Heart left ventricle (tissue), 16 donors: ENCODE measurements at regions not wholly inside any gene's neighbourhood (a gene's known extent, or its start where the extent isn't known, plus 50 kb on each side); places are given as distances from the start of the nearest gene placed in this dataset.

Experiments
- ATAC-seq, 4 donors: fragments of 200-7000 bp; cut with Tn5 transposase; one replicate each; pipeline ENCODE4 v1.9.1; 2020 to 2022; ENCODE audit warnings: moderate library complexity in 4 of 4, mild to moderate bottlenecking in 3 of 4, moderate number of reproducible peaks in 1 of 4
- DNase-seq, 5 donors: peaks; one replicate each; pipeline ENCODE4 v3.0.0-alpha.2; 2020
- H3K27ac ChIP-seq, 12 donors: fragments of 200-600 bp; sonication (generic) in 4 of 12; one replicate each; pipeline versions ENCODE4 v1.5.0 to v1.8.0; 2016 to 2022; ENCODE audit warnings: mild to moderate bottlenecking in 2 of 12
- H3K27me3 ChIP-seq, 9 donors: fragments of 200-600 bp; sonication (generic) in 2 of 9; one replicate each; pipeline versions ENCODE4 v1.5.1 to v1.8.0; 2016 to 2022; ENCODE audit warnings: mild to moderate bottlenecking in 3 of 9
- H3K36me3 ChIP-seq, 9 donors: fragments of 200-600 bp; sonication (generic) in 2 of 9; one replicate each; pipeline versions ENCODE4 v1.5.0 to v1.8.0; 2018 to 2022; ENCODE audit warnings: mild to moderate bottlenecking in 2 of 9
- H3K4me1 ChIP-seq, 12 donors: fragments of 200-600 bp; sonication (generic) in 4 of 12; one replicate each; pipeline versions ENCODE4 v1.5.0 to v1.8.0; 2016 to 2022; ENCODE audit warnings: mild to moderate bottlenecking in 3 of 12
- H3K4me3 ChIP-seq, 12 donors: fragments of 200-600 bp; sonication (generic) in 4 of 12; one replicate each; pipeline versions ENCODE4 v1.5.0 to v1.8.0; 2017 to 2022; ENCODE audit warnings: mild to moderate bottlenecking in 9 of 12, moderate library complexity in 4 of 12
- H3K9me3 ChIP-seq, 12 donors: fragments of 200-600 bp; sonication (generic) in 4 of 12; one replicate each; pipeline versions ENCODE4 v1.5.0 to v1.8.0; 2016 to 2022; ENCODE audit warnings: mild to moderate bottlenecking in 1 of 12
- POLR2A ChIP-seq, 2 donors: fragments of 450-650 bp; IDR thresholded peaks; one replicate each; pipeline ENCODE4 v1.6.1; 2017; ENCODE audit warnings: antibody characterized with exemption in 2 of 2, mild to moderate bottlenecking in 2 of 2, moderate library complexity in 2 of 2
- whole genome bisulfite sequencing, 4 donors: extraction: QIAGEN DNeasy Blood & Tissue Kit in 2 of 4; methylation state at CpG; one replicate each; pipeline versions ENCODE4 v1.1.5 to v1.1.7; 2013 to 2018; 5-methylcytosine and 5-hydroxymethylcytosine counted together
- intact Hi-C, 10 donors: fragments of 100-400 bp; cut with DNase I; formaldehyde crosslinking; loops; one replicate each; pipeline versions ENCODE4 v1.11.1 to v1.14.2; 2022
- TF ChIP-seq, protein P1 (sequence below), 12 donors: fragments of 200-600 bp; sonication (generic) in 4 of 12; IDR thresholded peaks; one replicate each; pipeline versions ENCODE4 v1.5.0 to v1.8.0; 2018 to 2022; ENCODE audit warnings: antibody characterized with exemption in 12 of 12, mild to moderate bottlenecking in 5 of 12
- donor health status: ischemic (EF 13 %, LVEDD 7.1; RV severe dilation, severe dysfunction).
- donor health status: healthy with polysubstance abuse.
- donor health status: DM: no; HTN: yes; CAD: no.
- donor health status: DM: no; HTN: no; CAD: no.
- donor health status: ischemic (EF 25% LVEDD 6.9; RV normal size, moderate dysfunction).
- donor health status: ischemic (EF 25% LVEDD 5.7; RV mildly dilated, moderate dysfunction).
- donor health status: healthy.
- donor health status: DM: yes; HTN: yes; CAD: no.
- donor health status: ischemic (EF 35%, LVEDD 5.7; RV mildly dilated, moderate dysfunction).
- donor health status: nonischemic (EF 11% LVEDD 7.7; RV severe dilation, severe dysfunction).
- donor health status: DM: yes; HTN: yes; CAD: no.
- donor health status: PGD.
- donor health status: ischemic (EF 29% LVEDD 5.4; RV normal size, mild dysfunction).
- donor health status: nonischemic (EF 23%, LVEDD 6.1; RV moderate dilation, normal function).

DNA sequence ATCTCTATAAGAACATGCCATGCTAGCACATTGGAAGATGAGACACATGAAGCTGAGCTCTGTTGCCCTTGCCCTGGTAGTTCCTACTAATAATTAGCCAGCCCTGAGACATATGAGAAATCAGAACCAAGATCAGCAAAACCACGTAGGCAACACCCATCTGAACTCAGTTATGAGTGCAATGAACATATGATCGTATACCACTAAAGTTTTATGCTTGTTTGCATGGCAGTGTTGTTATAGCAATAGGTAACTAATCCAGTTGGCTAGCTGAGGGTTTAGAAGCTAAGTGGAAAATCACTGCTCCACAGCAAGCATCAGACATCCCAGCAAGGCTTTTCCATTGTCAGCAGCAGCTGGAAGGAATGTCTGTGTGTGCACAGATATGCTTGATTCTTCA is 180.7 kb downstream of the BTBD3 start:
- ATAC-seq, result no peak
- intact Hi-C loops, result loop anchor here in 1 of 10 donors (10.0 kb wide), 2 partner anchors 64 to 144 kb away; no protein-coding TSS in a partner anchor
- WGBS, 4 donors, result 92 to 100% (median 94%) methylated on average over 2 of the region's 2 CpGs
- Histone ChIP-seq H3K4me1 (no peaks in the 10 kb centered on the region), H3K27ac (no peak overlapping the region), H3K4me3 (no peak overlapping the region), H3K9me3 (no peaks in the 10 kb centered on the region), H3K36me3 (no peaks in the 10 kb centered on the region), H3K27me3 (no peaks in the 10 kb centered on the region)
- no peak for TF ChIP-seq POLR2A (IDR thresholded peaks at IDR 0.05)
- TF ChIP-seq, protein P1, sequence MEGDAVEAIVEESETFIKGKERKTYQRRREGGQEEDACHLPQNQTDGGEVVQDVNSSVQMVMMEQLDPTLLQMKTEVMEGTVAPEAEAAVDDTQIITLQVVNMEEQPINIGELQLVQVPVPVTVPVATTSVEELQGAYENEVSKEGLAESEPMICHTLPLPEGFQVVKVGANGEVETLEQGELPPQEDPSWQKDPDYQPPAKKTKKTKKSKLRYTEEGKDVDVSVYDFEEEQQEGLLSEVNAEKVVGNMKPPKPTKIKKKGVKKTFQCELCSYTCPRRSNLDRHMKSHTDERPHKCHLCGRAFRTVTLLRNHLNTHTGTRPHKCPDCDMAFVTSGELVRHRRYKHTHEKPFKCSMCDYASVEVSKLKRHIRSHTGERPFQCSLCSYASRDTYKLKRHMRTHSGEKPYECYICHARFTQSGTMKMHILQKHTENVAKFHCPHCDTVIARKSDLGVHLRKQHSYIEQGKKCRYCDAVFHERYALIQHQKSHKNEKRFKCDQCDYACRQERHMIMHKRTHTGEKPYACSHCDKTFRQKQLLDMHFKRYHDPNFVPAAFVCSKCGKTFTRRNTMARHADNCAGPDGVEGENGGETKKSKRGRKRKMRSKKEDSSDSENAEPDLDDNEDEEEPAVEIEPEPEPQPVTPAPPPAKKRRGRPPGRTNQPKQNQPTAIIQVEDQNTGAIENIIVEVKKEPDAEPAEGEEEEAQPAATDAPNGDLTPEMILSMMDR (IDR thresholded peaks at IDR 0.05), result no peak
- no peak for DNase-seq

DNA sequence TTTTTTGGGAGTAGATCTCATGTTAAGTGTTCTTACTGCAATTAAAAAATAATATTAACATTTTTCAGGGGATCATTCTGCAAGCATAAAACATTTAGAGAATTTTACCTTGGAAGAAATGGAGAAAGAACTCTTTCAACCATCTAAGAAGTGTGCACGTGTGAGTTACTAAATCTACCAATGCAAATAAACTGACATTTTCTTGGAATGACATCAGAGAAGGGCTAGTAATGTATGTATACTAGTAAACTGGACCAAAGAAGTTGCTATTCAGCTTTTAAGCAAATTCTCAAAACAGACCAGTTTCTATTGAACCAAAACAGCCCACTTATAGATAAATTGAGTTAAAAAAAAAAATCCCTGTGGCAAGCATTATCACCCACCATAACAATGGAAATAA is 191.2 kb downstream of the BTBD3 start:
- no peak overlapping the region for H3K27ac ChIP-seq
- peaks cover 0 to 13% (median 5%) of the 10 kb centered on the region in 12 donors for H3K4me1 ChIP-seq
- peaks cover 0 to 15% (median 0%) of the 10 kb centered on the region in 12 donors for H3K9me3 ChIP-seq
- intact Hi-C loops, result loop anchor here in 1 of 10 donors (5.0 kb wide), 1 partner anchor 52 kb away; no protein-coding TSS in a partner anchor
- 77 to 90% (median 85%) methylated on average over 1 of the region's 1 CpG for WGBS, 4 donors
- no peaks in the 10 kb centered on the region for H3K36me3 ChIP-seq
- TF ChIP-seq, protein P1 (IDR thresholded peaks at IDR 0.05), result no peak
- TF ChIP-seq POLR2A (IDR thresholded peaks at IDR 0.05), result no peak
- ATAC-seq, result no peak
- no peak for DNase-seq
- H3K27me3 ChIP-seq, result no peaks in the 10 kb centered on the region
- no peak overlapping the region for H3K4me3 ChIP-seq

DNA sequence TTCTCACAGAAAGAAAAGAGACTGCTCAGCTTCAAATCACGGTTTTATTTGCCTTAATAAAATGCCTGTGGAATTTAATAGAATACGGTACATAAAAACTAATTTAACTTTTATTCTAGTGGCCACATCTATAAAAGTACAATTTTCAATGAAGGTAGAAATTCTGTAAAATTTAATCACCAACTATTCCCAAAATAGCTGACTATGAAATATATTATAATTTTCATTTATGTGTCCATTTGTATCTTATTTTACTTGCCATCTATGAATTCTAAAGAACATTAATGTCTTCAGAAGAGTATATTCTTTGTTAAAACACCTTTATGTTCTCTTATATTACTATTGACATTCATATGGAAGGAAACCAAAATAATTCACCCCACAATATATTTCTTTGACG is 192.6 kb downstream of the BTBD3 start:
- no peaks in the 10 kb centered on the region for H3K36me3 ChIP-seq
- peaks cover 0 to 19% (median 5%) of the 10 kb centered on the region in 12 donors for H3K4me1 ChIP-seq
- DNase-seq, result no peak
- WGBS, 4 donors, result 88 to 99% (median 96%) methylated on average over 3 of the region's 3 CpGs
- no peak overlapping the region for H3K4me3 ChIP-seq
- intact Hi-C loops, result loop anchor here in 1 of 10 donors (5.0 kb wide), 1 partner anchor 93 kb away; no protein-coding TSS in a partner anchor
- TF ChIP-seq, protein P1 (IDR thresholded peaks at IDR 0.05), result no peak
- no peak for TF ChIP-seq POLR2A (IDR thresholded peaks at IDR 0.05)
- H3K27me3 ChIP-seq, result no peaks in the 10 kb centered on the region
- H3K27ac ChIP-seq, result no peak overlapping the region
- H3K9me3 ChIP-seq, result peaks cover 0 to 15% (median 0%) of the 10 kb centered on the region in 12 donors
- no peak for ATAC-seq

- H3K36me3 ChIP-seq, result no peaks in the 10 kb centered on the region
- WGBS, 4 donors, result 53 to 62% (median 56%) methylated on average over 2 of the region's 2 CpGs
- no peak for ATAC-seq
- no peaks in the 10 kb centered on the region for H3K27me3 ChIP-seq
- intact Hi-C loops, result loop anchor here in 1 of 10 donors (5.0 kb wide), 1 partner anchor 93 kb away; no protein-coding TSS in a partner anchor
- TF ChIP-seq, protein P1 (IDR thresholded peaks at IDR 0.05), result no peak
- TF ChIP-seq POLR2A (IDR thresholded peaks at IDR 0.05), result no peak
- no peak for DNase-seq
- H3K4me3 ChIP-seq, result no peak overlapping the region
- H3K9me3 ChIP-seq, result peaks cover 0 to 15% (median 0%) of the 10 kb centered on the region in 12 donors
- H3K27ac ChIP-seq, result no peak overlapping the region
- H3K4me1 ChIP-seq, result peaks cover 0 to 19% (median 5%) of the 10 kb centered on the region in 12 donors
Measured at GRCh38 chr20:12110711-12111110, 193.0 kb downstream of the BTBD3 start.
